Suprapubic skin (tissue), 4 donors: ENCODE measurements at regions not wholly inside any gene's neighbourhood (a gene's known extent, or its start where the extent isn't known, plus 50 kb on each side); places are given as distances from the start of the nearest gene placed in this dataset.

Experiments
- POLR2A ChIP-seq, 2 donors: fragments of 450-650 bp; IDR thresholded peaks; one replicate each; pipeline ENCODE4 v1.6.1; 2017; ENCODE audit warnings: antibody characterized with exemption in 2 of 2, mild to moderate bottlenecking in 2 of 2, moderate library complexity in 2 of 2
- POLR2AphosphoS5 ChIP-seq, 3 donors: sonication (generic); formaldehyde crosslinking; IDR thresholded peaks; one replicate each; pipeline ENCODE4 v1.6.1; 2017; ENCODE audit warnings: antibody characterized with exemption in 3 of 3
- TF ChIP-seq, protein P1 (sequence below), 2 donors: fragments of 200-600 bp in 1 of 2; fragments of 450-650 bp in 1 of 2; sonication (generic) in 1 of 2; IDR thresholded peaks; one replicate each; pipeline ENCODE4 v1.5.1; 2016 to 2019; ENCODE audit warnings: antibody characterized with exemption in 2 of 2, mild to moderate bottlenecking in 1 of 2, moderate library complexity in 1 of 2

DNA sequence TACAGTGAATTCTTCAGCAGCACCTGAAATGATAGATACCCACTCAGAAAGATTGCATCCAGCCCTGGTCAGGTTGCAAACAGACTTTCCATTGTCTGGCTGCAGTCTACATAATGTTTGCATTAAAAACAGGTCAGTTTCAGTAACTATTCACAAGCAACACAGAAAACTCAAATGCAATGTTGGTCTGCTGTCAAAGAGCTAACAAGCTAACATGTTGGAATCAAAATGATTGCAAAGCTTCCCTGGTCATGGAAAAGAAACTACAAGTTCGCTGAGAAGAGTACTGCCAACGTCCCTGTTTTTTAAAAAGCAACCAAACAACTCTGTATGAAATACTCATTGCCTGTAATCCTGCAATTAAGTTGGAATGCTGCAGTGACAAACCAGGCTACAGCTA lies 374.7 kb downstream of the ADAMTS20 start:
- TF ChIP-seq POLR2AphosphoS5 (IDR thresholded peaks at IDR 0.05) (no peak), POLR2A (IDR thresholded peaks at IDR 0.05) (no peak)
- TF ChIP-seq, protein P1, sequence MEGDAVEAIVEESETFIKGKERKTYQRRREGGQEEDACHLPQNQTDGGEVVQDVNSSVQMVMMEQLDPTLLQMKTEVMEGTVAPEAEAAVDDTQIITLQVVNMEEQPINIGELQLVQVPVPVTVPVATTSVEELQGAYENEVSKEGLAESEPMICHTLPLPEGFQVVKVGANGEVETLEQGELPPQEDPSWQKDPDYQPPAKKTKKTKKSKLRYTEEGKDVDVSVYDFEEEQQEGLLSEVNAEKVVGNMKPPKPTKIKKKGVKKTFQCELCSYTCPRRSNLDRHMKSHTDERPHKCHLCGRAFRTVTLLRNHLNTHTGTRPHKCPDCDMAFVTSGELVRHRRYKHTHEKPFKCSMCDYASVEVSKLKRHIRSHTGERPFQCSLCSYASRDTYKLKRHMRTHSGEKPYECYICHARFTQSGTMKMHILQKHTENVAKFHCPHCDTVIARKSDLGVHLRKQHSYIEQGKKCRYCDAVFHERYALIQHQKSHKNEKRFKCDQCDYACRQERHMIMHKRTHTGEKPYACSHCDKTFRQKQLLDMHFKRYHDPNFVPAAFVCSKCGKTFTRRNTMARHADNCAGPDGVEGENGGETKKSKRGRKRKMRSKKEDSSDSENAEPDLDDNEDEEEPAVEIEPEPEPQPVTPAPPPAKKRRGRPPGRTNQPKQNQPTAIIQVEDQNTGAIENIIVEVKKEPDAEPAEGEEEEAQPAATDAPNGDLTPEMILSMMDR (IDR thresholded peaks at IDR 0.05), result no peak
